GM19023 (cell line): ENCODE measurements at regions not wholly inside any gene's neighbourhood (a gene's known extent, or its start where the extent isn't known, plus 50 kb on each side); places are given as distances from the start of the nearest gene placed in this dataset.

Source experiments
- ATAC-seq: cut with Tn5 transposase; IDR thresholded peaks from one replicate; pipeline ENCODE4 v1.9.1; 2021; ENCODE audit warnings: mild to moderate bottlenecking, moderate library complexity; ENCODE audit not compliant: unreplicated experiment

- ATAC-seq = no peak
These were observed 172.4 kb upstream of the GULP1 start for GRCh38 chr2:188119112-188119838.

GRCh38 chr2:188122985-188123384 is 168.7 kb upstream of the GULP1 start:
- ATAC-seq = no peak

DNA sequence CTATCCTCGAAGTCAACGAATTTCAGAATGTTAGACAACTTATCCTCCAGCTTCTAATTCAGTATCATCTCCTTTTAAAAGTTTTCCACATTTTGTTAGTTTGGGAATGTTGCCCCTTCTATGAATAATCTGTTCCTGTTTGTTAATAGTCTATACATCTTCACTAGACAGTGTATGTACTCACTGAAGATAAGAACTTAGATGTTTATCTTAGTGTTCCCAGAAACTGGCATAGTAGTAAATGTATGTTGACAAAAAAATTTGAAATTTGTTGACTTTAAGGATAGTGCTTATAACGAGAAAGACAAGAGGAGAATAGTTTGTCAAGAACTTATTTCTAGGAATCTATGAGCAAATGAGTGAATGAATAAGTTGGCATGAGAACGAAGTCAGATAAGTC is 162.0 kb upstream of the GULP1 start:
- no peak for ATAC-seq

- no peak for ATAC-seq
These were observed 161.4 kb upstream of the GULP1 start for GRCh38 chr2:188130317-188130716.

DNA sequence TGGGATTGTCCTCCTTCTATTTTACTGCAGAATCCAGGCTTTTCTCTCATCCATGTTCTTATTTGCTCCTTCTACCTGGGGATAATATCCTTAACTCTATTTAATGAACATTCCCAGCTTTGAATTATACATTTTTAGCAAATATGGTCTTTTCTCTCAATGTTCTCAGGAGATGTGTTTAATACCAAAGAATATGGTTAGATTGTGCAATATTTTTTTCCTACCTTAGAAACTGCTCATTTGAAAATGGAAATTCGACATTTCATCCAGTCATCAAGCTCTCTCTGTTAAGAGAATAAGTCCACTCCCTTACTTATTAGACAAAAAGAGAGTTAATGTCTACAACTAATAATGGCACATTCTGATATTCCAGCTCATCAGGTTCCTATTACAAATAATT is 160.4 kb upstream of the GULP1 start:
- ATAC-seq = no peak

- ATAC-seq = no peak
These were observed 159.3 kb upstream of the GULP1 start for GRCh38 chr2:188132385-188132784.

- ATAC-seq = no peak
These were observed 157.4 kb upstream of the GULP1 start for GRCh38 chr2:188134241-188134640.

DNA sequence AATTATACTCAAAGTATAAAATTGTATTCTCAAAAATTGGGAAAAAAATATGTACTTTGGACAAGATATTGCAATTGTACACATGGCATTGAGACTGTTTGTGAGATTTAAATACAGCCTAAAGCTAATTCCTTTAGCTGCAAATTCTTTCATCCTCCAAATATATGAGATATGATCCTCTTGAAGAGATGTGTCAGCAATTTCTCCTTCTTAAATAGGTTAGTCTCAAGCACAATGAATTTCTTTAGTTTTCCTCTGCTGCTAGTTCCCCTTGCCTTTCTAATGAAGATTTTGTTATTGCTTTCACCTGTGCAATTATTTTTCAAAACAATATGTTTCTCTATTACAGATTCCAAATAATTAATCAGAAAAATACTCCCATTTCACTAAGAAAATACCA is 153.4 kb upstream of the GULP1 start:
- no peak for ATAC-seq

DNA sequence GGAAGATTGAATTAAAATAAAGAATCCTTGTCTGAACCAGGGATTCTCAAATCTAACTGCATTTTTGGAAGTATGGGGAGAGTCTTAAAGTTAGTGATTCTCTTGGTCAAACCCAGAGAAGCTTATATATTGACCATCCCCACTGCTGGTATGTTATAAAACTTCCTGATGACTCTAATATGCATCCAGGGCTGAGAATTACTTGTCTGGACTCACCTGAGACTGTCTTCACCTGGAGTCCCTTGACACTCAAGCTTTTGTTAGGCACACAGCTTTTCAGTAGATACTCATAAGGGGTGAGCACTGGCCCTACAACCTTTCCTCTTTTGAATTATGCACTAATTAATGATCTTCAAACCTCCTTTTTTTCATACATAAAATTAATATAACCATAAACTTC is 149.6 kb upstream of the GULP1 start:
- ATAC-seq = no peak

- no peak for ATAC-seq
These were observed 148.9 kb upstream of the GULP1 start for GRCh38 chr2:188142636-188143295.

DNA sequence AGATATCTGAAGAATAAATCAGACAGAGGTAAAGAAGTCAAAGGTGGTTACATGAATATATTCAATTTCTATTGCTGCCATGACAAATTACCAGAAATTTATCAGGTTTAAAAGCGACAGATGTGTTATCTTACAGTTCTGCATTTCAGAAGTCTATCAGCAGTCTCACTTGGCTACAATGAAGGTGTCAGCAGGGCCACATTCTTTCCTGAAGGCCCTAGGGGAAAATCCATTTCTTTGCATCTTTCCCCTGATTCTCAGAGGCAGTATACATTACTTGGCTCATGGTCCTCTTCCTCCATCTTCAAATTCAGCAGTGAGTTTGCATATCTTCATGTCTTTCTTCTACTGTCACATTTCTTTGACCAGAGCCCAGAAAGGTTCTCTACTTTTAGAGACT is 145.8 kb upstream of the GULP1 start:
- ATAC-seq = no peak

GRCh38 chr2:188146888-188147287 is 144.8 kb upstream of the GULP1 start:
- no peak for ATAC-seq

- ATAC-seq = no peak
These were observed 140.0 kb upstream of the GULP1 start for GRCh38 chr2:188151670-188152069.

DNA sequence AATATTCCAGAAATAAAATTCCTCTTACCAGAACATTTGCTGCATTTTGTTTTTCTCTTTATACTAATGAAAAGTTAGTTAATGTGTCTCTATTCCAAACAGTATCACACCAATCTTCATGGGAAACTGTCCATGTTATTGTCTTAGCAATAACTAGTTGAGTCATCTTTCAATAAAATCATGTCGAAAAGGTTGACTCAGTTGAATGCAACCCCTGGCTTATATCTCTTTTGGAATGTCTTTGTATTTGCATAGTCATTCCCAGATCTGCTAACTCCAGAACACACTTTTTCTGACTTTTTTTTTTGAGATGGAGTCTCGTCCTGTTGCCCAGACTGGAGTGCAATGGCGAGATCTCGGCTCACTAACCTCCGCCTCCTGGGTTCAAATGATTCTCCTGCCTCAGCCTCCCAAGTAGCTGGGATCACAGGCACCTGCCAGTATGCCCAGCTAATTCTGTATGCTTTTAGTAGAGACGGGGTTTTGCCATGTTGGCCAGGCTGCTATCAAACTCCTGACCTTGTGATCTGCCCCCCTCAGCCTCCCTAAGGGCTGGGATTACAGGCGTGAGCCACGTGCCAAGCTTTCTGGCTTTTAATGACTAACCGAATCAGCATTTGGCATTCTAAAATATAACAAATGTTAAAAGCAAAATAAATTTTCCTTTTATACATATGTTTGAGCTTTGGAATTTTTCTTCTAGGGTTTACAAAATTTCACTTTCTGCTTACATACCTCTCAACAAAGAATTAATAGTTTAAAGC is 133.2 kb upstream of the GULP1 start:
- ATAC-seq = no peak

- ATAC-seq = no peak
These were observed 132.2 kb upstream of the GULP1 start for GRCh38 chr2:188159484-188159883.

- no peak for ATAC-seq
These were observed 121.3 kb upstream of the GULP1 start for GRCh38 chr2:188170356-188170755.

- no peak for ATAC-seq
These were observed 115.1 kb upstream of the GULP1 start for GRCh38 chr2:188176620-188177019.

- no peak for ATAC-seq
These were observed 110.4 kb upstream of the GULP1 start for GRCh38 chr2:188181067-188181838.

- ATAC-seq = no peak
These were observed 109.8 kb upstream of the GULP1 start for GRCh38 chr2:188181884-188182283.

DNA sequence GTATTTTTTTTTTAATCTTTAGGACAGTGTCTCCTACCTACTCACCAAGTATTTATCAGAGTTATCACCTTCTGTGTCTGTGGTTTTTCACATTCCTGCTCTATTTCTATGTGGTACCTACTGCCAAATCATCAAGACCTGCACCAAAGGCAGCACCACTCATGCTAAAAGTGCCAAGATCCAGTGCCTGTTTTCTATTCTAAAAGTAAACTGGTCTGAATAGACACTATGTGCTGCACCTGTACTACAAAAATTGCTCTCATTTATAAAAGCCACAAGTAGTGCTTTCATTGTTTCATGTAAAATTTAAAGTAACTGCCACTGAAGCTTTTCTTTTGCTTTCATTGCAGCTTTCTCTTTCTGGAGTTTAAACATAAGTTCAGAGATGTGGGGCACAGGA is 103.9 kb upstream of the GULP1 start:
- ATAC-seq = no peak

DNA sequence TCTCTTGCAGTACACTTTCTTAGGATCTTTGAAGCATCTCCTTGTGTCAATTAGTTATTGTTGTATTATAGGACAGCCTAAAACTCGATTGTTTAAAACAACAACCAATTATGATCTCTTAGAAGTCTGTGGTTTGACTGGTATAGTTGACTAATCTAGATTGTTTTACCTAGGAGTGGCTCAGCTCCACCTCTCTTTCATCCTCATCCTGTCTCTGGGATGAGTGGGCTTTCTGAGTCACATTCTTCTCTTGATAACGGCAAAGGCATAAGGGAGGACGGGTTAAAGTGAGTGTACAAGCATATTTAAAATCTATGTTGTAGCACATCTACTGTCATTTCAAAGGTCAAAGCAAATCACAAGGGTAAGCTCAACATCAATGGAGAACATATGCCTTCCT is 102.3 kb upstream of the GULP1 start:
- no peak for ATAC-seq
